OCI-LY1 (cell line): ENCODE measurements at regions not wholly inside any gene's neighbourhood (a gene's known extent, or its start where the extent isn't known, plus 50 kb on each side); places are given as distances from the start of the nearest gene placed in this dataset.

Source experiments
- CTCF ChIP-seq: fragments of 200-600 bp; sonication (generic), shearing (Covaris generic); IDR thresholded peaks from 2 replicates; pipeline ENCODE4 v1.5.1; 2017; ENCODE audit warnings: mild to moderate bottlenecking, antibody characterized with exemption, low read length, moderate library complexity, mixed read lengths
- EZH2 ChIP-seq: fragments of 200-600 bp; sonication (generic), shearing (Covaris generic); IDR thresholded peaks from 2 replicates; pipeline ENCODE4 v1.8.0; 2017; ENCODE audit warnings: borderline replicate concordance, mixed run types, mild to moderate bottlenecking, antibody characterized with exemption, low read length, moderate library complexity, mixed read lengths

GRCh38 chr7:153190986-153191385 is 431.4 kb downstream of the ACTR3B start:
- TF ChIP-seq CTCF: no peak
- no peak for TF ChIP-seq EZH2
